Endothelial cell of umbilical vein (primary cell): ENCODE measurements at regions not wholly inside any gene's neighbourhood (a gene's known extent, or its start where the extent isn't known, plus 50 kb on each side); places are given as distances from the start of the nearest gene placed in this dataset.

Experiments used
- POLR2A ChIP-seq: IDR thresholded peaks from 2 replicates; pipeline ENCODE4 v1.6.1; 2012; ENCODE audit warnings: low read depth, mild to moderate bottlenecking, control low read depth, low read length
- TF ChIP-seq, protein P1 (sequence below), 2 donors: IDR thresholded peaks; 1 replicate in 1 of 2; 2 replicates in 1 of 2; pipeline ENCODE4 v1.5.1; 2011; ENCODE audit warnings: low read length in 2 of 2, mild to moderate bottlenecking in 2 of 2, moderate library complexity in 2 of 2, control low read depth in 1 of 2, inconsistent platforms in 1 of 2, low read depth in 1 of 2; ENCODE audit not compliant: insufficient read depth in 1 of 2; ENCODE audit errors: extremely low read depth in 1 of 2

DNA sequence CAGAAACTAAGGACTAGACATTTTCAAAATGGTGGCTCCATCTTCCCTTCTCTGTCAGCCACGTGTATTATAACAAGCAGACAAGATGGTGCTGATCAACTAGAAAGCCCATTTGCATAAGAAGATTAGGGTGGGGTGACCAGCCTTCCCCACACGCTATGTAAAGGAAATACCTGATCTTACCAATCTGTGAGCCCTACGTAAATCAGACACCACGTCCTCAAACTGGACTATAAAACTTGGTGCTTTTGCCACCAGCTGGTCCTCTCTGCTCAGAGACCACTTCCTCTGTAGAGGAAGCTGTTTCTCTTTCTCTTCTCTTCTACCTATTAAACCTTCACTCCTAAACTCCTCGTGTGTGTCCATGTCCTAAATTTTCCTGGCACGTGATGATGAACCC, 101.1 kb upstream of the PLEKHG7 start:
- TF ChIP-seq, protein P1, sequence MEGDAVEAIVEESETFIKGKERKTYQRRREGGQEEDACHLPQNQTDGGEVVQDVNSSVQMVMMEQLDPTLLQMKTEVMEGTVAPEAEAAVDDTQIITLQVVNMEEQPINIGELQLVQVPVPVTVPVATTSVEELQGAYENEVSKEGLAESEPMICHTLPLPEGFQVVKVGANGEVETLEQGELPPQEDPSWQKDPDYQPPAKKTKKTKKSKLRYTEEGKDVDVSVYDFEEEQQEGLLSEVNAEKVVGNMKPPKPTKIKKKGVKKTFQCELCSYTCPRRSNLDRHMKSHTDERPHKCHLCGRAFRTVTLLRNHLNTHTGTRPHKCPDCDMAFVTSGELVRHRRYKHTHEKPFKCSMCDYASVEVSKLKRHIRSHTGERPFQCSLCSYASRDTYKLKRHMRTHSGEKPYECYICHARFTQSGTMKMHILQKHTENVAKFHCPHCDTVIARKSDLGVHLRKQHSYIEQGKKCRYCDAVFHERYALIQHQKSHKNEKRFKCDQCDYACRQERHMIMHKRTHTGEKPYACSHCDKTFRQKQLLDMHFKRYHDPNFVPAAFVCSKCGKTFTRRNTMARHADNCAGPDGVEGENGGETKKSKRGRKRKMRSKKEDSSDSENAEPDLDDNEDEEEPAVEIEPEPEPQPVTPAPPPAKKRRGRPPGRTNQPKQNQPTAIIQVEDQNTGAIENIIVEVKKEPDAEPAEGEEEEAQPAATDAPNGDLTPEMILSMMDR (IDR thresholded peaks at IDR 0.05; ENCODE audit: extremely low read depth in 1 of 2, insufficient read depth in 1 of 2, low read depth in 1 of 2, low read length in 2 of 2): no peak
- TF ChIP-seq POLR2A: no peak
